Transverse colon (tissue), 4 donors: ENCODE measurements at regions not wholly inside any gene's neighbourhood (a gene's known extent, or its start where the extent isn't known, plus 50 kb on each side); places are given as distances from the start of the nearest gene placed in this dataset.

Experiments used
- EP300 ChIP-seq: sonication (generic); formaldehyde crosslinking; IDR thresholded peaks from one replicate; pipeline ENCODE4 v1.6.1; 2017; ENCODE audit warnings: antibody characterized with exemption, low read depth
- POLR2AphosphoS5 ChIP-seq, 3 donors: sonication (generic); formaldehyde crosslinking; IDR thresholded peaks; one replicate each; pipeline ENCODE4 v1.6.1; 2016; ENCODE audit warnings: antibody characterized with exemption in 3 of 3
- TF ChIP-seq, protein P1 (sequence below), 5 experiments: fragments of 200-600 bp in 3 of 5; fragments of 450-650 bp in 2 of 5; sonication (generic) in 3 of 5; IDR thresholded peaks; 1 replicate in 2 of 5; 2 replicates in 3 of 5; pipeline ENCODE4 v1.5.1; 2016 to 2017; ENCODE audit warnings: antibody characterized with exemption in 5 of 5, inconsistent platforms in 3 of 5, mild to moderate bottlenecking in 2 of 5, moderate library complexity in 1 of 5

DNA sequence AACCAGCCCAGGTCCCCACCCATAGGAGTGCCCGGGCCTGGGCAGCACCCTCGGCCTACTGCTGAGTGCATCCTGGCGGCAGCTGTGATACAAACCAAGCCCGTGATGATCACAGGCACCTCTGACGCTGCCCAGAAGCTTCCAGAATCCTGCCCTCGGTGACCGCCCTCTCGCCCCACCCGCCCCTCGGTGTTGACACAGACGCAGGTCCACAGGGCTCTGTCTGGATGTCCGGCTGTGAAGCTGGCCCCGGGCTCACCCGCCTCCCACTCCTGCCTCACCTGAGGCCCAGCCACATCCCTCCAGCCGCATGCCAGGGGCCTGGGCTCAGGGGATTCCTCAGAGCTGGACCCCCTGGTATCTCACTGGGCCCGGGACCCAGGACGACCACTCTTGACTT, 191.0 kb downstream of the BRD1 start:
- TF ChIP-seq, protein P1, sequence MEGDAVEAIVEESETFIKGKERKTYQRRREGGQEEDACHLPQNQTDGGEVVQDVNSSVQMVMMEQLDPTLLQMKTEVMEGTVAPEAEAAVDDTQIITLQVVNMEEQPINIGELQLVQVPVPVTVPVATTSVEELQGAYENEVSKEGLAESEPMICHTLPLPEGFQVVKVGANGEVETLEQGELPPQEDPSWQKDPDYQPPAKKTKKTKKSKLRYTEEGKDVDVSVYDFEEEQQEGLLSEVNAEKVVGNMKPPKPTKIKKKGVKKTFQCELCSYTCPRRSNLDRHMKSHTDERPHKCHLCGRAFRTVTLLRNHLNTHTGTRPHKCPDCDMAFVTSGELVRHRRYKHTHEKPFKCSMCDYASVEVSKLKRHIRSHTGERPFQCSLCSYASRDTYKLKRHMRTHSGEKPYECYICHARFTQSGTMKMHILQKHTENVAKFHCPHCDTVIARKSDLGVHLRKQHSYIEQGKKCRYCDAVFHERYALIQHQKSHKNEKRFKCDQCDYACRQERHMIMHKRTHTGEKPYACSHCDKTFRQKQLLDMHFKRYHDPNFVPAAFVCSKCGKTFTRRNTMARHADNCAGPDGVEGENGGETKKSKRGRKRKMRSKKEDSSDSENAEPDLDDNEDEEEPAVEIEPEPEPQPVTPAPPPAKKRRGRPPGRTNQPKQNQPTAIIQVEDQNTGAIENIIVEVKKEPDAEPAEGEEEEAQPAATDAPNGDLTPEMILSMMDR (IDR thresholded peaks at IDR 0.05) = no peak
- TF ChIP-seq POLR2AphosphoS5 (IDR thresholded peaks at IDR 0.05) = no peak
- TF ChIP-seq EP300 = no peak
